ENCODE measurements at regions not wholly inside any gene's neighbourhood (a gene's known extent, or its start where the extent isn't known, plus 50 kb on each side); places are given as distances from the start of the nearest gene placed in this dataset.
"Not testable (repeated sequence)": the region's sequence is repeated elsewhere in the genome, so short reads cannot be mapped to it uniquely, and the experiment has no call there.

DNA sequence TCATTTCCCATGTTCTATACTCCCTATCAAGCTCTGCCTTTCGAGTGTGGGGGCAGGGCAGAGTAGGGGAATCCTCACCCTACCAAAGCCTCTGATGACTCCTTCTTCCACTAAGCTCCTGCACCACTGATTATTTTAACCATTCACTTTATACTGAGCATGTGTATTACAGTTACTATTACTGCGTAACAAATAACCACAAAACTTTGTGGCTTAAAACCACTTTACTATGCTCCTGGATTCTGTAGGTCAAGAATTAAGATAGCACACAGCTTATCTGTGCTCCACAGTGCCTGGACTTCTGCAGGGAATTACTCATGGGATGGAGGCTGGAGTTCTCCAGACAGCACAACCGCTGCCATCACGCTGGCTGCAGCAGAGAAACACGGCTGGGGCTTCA is 117.4 kb upstream of the DNAJC10 start:
- no peak for DNase-seq

DNA sequence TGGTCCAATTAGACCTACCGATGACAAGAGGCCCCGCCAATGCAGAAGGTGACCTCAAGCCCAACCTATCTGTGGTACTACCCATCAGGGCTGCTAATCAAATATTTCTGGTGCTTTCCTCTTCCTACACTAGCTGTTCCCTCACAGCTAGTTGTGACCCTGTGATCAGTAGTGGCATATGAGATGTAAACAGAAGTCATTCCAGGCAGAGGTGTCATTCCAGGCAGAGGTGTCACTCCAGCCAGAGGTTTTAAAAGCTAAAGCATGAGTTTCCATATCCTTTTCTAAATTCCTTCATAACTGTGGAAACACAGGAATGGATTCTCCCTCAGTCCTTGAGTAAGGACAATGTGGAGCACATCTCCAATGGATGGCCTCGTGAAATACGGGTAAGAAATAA is 110.9 kb upstream of the DNAJC10 start:
- no peak for DNase-seq

DNA sequence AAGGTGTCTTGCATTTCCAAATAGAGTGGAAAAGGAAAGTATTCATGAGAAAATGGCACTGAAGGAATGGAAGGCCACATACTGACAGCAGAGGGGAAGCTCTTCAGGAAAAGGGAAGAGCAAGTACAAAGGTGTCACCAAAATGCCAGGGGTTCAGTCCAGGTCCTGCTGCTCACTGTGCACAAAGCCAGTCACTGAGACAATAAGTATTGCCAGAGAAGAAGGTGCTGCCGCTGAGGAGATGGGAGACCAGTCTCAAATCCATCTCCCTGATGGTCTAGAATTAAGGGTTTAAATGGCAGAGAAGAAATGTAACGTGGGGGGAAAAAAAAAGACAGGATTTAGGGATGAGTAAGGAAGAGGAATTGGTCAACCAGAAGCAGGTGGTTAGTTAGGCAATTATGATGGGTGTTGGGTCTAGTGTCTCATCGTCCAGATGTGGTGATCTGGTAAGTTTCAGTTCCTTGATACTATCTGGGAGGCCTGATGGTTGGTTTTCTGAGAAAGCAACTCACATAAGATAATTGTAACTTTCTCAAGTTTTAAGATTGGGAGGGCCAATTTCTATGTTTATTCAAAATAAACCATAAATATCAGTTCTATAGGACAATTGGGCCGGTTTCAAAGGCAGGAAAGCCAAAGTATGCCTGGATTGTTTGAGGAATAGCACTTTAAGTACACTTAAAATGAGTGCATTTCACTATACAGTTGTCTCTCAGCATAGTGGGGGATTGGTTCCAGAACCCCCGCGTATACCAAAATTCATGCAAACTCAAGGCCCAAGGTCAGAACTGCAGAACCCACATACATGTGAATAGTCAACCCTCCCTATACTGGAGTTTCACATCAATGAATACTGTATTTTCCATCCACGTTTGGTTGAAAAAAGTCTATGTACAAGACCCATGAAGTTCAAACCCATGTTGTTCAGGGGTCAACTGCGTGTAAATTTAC is 109.1 kb upstream of the DNAJC10 start:
- DNase-seq: no peak

DNA sequence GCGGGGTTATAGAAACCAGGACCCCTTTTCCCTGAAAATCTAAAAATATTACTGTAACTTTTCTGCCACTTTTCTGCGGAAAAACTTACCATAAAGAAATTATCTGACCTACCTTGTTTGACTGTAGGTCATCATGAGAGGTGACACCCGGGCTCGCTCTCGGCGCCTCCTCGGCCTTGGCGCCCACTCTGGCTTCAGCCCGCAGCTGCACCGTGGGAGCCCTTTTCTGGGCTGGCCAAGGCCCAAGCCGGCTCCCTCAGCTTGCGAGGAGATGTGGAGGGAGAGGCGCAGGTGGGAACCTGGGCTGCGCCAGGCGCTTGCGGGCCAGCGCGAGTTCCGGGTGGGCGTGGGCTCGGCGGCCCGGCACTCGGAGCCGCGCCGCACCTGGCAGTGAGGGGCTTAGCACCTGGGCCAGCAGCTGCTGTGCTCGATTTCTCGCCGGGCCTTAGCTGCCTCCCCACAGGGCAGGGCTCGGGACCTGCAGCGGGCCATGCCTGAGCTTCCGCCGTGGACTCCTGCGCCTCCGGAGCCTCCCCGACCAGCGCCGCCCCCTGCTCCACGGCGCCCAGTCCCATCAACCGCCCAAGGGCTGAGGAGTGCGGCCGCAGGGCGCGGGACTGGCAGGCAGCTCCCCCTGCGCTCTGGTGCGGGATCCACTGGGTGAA is 107.7 kb upstream of the DNAJC10 start:
- no peak for DNase-seq

DNA sequence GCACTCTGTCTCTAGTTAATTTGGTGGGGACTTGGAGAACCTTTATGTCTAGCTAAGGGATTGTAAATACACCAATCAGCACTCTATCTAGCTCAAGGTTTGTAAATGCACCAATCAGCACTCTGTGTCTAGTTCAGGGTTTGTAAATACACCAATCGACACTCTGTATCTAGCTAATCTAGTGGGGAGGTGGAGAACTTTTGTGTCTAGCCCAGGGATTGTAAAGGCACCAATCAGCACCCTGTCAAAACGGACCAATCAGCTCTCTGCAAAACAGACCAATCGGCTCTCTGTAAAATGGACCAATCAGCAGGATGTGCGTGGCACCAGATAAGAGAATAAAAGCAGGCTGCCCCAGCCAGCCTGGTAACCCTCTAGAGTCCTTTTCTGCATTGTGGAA is 107.1 kb upstream of the DNAJC10 start:
- DNase-seq: not testable (repeated sequence)

DNA sequence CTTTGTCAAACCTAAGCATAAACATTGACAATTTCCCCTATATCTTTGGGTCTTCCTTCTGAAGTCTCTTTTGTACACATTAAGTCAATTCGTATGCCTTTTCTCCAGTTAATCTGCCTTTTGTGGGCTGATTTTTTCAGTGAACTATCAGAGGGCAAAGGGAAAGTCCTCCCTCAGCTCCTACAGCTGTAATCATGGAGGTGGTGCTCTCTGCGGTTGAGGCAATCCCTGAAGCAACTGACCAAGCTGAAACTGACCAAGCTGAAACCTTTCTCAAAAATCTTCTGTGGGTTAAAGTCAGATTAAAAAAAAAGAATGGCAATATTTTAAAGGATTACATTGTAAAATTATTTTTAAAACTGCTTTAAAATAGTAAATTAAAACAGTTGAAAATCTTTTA is 105.8 kb upstream of the DNAJC10 start:
- DNase-seq: no peak

DNA sequence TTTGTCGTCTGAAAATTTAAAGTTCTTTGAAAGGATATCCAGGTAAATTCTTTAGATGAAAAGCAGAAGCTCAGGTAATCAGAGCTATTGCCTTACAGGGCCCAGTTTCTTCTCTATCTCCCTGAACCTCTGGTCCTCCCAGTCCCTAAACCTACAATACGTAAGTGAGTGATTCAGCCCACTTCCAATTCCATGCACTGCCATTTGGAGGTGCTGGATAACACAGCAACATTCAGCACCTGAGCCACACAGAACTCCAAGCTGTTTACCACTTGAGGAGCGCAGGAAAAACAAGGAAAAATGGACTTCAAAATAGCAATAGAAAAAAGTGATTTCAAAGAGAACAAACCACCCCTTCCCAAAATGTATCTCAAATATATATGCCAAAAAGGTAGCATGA is 105.0 kb upstream of the DNAJC10 start:
- DNase-seq: no peak

DNA sequence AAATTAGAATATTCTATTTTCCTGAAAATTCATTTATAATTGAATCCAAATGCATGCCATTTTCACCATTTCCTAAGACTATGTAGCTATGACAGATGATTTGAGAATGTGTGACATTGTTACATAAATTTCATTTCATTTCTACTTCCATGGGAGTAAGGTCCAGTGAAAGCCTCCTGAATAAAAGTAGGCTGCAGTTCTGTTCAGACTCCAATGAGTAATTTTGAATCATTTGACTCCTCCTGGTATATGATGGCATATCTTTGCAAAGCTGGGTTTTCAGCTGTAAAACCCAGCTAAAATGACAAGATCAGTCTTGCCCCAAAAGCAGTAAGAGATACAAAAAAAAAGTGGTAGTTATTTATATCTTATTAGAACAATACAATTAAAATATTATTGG is 101.0 kb upstream of the DNAJC10 start:
- no peak for DNase-seq

DNA sequence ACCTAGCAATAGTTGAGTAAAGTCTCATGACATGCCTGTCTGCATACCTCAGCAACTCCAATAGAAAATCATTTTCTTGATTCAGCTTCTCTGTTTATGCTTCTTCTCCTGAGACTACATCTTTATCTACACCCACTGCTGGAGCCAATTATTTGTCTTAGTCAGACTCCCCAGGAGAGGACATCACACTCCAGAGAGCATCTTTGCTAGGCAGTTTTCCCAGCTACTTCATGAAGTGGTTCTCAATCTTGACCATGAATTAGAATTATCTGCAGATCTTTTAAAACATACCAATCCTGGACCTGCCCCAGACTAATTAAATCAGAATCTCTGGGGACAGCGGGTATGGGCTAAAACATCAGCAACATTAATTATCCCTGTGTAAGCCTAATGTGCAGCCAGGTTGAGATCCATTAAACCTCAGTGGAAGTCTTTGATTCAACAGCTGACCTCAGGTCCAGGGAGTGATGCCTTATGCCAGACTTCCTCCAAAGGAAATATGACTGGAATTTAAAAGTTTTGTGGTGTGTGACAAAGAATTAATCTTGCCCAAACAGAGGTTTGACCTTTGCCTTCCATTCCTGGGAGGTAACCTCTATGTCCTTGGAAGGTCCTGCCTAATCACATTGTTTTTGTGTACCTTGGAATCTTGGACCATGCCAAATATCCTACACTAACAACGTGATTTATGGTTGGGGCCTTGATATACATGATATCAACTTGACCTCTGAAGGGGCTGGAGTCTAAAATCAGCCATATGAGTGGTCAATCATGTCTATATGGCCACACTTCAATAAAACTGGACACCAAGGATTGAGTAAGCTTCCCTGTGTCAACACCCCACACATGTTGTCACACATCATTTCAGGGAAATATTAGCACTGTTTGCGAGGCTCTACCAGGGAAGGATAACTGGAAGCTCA is 99.3 kb upstream of the DNAJC10 start:
- DNase-seq: no peak

DNA sequence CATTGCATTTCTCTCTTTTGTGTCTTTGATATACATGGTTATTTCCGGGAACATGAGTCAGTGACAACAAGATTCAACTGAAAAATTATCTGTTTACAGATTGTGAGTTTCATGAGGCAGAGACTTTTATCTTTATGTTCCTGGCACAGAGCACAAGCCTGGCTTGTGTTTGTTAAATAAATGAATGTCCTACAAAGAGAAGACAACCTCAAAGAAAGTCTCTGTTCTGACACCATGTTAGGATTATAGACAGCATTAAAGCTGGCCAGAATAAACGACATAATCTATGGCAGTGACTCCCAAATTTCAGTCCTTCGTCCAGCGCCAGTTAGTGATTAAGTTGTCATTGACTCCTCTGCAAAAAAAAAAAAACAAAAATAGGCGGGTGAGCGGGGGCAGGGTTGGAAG is 97.4 kb upstream of the DNAJC10 start:
- no peak for DNase-seq

DNA sequence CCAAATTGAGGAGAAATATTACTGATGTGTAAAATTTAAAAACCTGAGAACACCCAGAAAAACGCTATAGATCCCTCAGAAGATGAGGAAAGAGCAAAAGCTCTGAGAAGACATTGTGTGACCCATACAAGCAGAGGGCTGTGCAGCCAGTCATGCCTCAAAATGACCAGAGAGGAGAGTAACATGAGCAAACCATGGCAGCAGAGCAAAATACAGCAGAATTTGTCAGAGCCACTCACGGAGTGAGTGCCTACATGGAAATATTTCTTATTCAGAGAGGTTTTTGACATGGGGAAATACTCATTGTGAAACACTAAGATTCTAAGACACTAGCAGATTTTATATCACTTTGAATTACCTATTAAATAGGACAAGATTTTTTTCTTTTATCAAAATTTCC is 96.8 kb upstream of the DNAJC10 start:
- no peak for DNase-seq

DNA sequence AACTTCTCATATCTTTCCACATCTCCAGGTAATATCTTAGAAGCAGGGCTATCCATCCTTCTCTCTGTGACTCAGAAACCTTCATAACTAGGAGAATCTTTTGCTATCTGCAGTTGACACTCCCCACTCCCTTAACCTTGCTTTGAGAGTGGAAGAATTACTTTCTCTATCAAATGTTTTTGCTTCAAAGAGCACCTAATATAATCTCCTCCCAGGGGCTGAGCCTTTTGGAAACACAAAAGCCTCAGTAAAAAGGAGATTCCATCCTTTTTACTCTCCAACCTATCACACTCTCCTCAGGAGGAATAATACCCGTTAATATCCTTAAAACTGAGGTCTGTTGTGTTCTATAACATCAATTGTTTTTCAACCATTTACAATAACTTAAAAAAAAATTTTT is 94.9 kb upstream of the DNAJC10 start:
- DNase-seq: no peak

DNA sequence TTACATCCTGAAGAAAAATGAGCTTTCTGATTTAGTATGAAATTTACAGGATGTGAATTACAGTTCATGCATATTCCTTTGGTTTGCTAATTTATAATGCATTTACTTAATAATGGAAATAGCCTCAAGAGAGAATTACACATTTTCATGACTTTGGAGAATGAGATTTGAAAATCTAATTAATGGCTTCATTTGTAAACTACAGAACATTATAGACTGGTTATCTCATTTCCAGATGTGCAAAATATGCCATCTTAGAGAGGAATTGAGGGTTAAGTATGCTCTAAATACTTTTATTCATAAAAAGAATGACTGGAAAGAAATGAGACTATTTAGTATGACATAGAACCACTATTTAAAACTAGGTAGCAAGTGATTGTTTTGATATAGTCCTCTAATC is 94.2 kb upstream of the DNAJC10 start:
- no peak for DNase-seq

DNA sequence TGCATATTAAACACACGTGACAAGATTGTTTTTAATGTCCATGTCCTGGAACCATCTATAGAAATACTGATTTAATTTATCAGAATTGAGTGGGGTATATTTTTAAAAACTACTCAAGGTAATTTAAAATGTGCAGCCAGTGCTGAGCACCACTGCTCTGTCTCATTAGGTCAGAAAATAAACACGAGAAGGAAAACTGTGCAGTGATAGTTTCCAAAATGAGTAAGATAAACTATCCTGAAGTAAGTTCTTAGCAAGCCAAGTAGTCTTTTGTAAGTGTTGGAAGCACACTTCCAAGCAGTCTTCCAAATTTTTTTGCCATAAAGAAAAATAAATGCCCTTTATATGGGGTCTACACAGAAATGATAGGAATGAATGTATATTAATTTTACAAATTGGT is 93.8 kb upstream of the DNAJC10 start:
- no peak for DNase-seq

DNA sequence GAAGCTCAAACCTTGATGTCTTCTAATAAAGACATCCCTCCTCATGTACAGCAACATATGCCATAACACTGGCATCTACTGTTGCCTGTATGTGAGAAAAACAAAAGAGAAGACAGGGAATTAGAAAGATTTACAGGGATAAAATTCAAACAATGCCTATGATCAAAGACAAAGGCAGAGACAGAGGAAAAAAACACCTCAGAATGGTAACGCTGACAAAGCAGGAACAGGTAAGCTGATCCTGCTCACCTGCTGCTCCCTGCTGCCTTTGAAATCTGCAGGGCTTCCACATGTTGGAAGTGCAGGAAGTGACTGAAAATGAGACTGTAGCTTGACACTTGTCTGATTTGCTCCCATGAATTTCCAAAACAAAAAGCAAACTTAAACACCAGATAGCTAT is 90.2 kb upstream of the DNAJC10 start:
- DNase-seq: no peak

DNA sequence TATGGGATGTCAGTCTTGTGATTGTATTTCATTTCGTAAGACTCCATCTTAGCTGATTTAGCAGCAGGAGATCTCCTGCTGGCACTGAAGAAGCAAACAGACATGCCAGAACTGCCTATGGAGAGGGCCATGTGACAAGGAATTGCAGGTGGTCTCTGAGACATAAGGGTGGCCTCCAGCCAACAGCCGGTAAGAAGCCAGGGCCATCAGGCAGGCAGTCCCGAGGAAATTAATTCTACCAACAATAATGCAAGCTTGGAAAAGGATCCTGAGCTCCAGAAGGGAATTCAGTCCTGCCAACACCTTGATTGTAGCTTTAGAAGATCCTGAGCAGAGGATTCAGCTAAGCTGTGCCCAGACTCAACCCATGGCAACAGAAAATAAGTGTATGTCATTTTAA is 87.1 kb upstream of the DNAJC10 start:
- no peak for DNase-seq

DNA sequence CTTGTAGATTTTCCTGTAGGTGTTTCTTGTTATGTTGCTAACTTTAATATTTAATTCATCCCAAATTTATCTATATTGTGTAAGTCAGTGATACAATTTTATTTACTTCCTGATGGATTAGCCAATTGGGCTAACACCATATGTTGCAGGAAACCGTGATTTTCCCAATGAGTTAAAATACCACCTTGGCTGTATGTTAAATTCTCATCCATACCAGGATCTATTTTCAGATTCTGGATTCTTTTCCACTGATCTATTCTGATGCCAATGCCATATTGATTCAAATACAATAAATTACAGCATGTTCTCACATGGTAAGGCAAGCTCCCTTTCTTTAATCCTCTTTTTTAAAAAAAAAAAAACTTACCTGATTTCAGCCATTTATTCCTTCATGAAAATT is 85.8 kb upstream of the DNAJC10 start:
- DNase-seq: no peak

DNA sequence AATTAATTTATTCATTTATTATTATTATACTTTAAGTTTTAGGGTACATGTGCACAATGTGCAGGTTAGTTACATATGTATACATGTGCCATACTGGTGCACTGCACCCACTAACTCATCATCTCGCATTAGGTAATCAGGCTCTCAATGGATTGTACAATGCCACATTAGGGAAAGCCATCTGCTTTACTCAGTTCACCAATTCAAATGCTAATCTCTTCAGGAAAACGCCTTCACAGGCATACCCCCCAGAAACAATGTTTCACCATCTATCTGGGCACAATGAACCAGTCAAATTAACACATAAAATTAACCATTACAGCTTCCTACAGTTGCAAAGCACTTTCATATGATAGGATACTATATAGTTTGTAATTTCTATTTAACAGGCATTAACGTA is 84.8 kb upstream of the DNAJC10 start:
- DNase-seq: no peak

DNA sequence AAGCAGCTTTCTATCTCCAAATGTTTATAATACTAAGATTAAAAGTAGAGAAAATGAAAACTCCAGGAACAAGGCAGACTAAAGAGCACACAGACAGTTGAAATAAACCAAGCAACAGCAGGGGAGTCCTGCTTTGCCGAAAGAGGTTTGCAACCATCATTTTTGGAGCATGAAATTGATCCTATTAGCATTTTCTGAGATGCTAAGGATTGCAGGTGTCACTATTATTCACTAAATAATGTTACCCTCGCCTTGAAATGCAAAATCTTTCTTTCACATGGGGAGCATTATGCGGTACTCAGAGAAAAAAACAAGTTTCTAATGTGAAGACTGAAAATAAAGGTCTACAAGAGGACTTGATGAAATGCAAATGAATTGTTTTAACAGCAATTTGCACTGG is 81.7 kb upstream of the DNAJC10 start:
- no peak for DNase-seq

DNA sequence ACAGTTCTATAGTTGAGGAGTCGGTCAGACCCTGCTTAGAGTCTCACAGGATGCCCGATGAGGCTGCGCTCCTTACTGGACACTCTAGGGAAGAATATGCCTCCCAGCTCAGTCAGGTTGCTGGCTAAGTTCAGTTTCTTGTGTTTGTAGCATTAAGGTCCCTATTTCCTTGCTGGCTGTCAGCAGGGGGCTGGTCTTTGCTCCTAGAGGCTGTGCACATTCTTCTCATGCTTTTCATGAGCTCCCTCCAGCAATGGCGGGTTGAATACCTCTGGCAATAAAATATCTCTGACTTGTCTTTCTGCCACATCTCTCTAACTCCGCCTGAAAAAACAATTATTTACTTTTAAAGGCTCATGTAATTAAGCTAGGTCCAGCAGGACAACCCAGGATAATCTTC is 79.4 kb upstream of the DNAJC10 start:
- no peak for DNase-seq

DNA sequence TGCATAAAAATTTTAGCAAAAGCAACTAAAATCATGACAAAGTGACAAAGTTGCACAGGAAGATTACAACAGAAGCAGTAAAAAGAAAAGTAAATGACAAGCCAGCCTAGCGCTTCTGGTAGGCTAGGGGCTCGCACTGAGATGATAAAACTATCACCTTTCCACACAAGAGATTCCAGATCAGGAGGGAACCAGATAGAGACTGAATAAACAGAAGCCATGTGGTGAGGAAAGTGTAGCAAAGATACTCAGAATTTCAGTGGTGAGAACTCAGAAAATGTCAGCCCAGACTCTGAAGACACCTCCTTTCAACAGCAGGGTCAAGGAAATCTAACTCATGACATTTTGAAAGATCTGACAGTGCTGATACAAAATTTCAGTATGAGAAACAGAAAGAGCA is 77.4 kb upstream of the DNAJC10 start:
- no peak for DNase-seq

DNA sequence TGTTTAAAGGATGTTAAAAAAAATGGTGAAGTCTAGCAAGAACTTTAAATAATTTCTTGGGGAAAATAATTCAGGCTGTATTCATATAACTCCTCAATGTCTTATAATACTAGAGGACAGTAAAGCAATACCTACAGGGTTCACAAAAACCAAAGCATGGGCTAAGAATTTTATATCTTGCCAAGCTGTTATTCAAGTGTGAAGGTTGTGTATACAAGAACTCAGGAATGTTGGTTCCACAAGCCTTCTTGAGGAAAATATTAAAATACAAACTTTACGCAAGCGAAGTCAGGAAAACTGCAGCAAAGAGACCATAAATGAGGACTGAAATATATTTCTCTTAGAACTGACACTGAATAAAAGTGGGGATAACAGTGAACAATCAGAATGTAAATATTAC is 76.1 kb upstream of the DNAJC10 start:
- no peak for DNase-seq

DNA sequence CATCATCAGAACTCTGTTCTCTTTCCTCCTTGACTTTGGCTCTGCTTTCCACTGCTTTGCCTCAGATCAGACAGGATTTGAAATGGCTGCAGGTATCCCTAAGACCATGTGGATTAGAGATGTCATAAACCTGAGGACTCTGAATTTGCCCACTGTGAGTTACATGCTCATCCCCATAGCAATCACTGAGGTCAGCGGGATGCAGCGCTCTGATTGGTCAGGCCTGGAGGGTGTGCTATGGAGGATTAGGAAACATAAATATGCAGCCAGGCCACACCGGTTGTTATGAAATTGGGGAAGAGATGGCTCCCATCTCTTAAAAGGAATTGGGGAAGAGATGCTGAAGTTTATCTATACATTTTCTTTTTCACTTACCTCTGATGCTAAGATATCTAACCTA is 73.7 kb upstream of the DNAJC10 start:
- peak; percentile 8 for DNase-seq
